ENCODE measurements at regions not wholly inside any gene's neighbourhood (a gene's known extent, or its start where the extent isn't known, plus 50 kb on each side); places are given as distances from the start of the nearest gene placed in this dataset.
"Not testable (repeated sequence)": the region's sequence is repeated elsewhere in the genome, so short reads cannot be mapped to it uniquely, and the experiment has no call there.

GRCh38 chr12:34236073-34236472 is 213.8 kb downstream of the ALG10 start:
- ChIA-PET POLR2A (no interaction called here), CTCF (no interaction called here)
- H3K36me3 ChIP-seq (ENCODE audit: insufficient read depth, low read length), result no peaks in the 10 kb centered on the region
- Mint-ChIP-seq H3K4me3 (no peak overlapping the region), H3K4me1 (no peaks in the 10 kb centered on the region), H3K27me3 (peaks cover 0 to 3% of the 10 kb centered on the region in 2 donors), H3K27ac (no peak overlapping the region), H3K9me3 (no peaks in the 10 kb centered on the region), H3K36me3 (no peaks in the 10 kb centered on the region)
- H3K4me3 ChIP-seq (ENCODE audit: low read length), result no peak overlapping the region
- H3K4me1 ChIP-seq (ENCODE audit: insufficient read depth, low read length), result no peaks in the 10 kb centered on the region
- H3K27ac ChIP-seq (ENCODE audit: low read depth, low read length), result no peak overlapping the region
- no peaks in the 10 kb centered on the region for H3K9me3 ChIP-seq (ENCODE audit: low read length)
- no peak for DNase-seq
- no peaks in the 10 kb centered on the region for H3K27me3 ChIP-seq (ENCODE audit: insufficient read depth, low read length, poor library complexity, severe bottlenecking)

DNA sequence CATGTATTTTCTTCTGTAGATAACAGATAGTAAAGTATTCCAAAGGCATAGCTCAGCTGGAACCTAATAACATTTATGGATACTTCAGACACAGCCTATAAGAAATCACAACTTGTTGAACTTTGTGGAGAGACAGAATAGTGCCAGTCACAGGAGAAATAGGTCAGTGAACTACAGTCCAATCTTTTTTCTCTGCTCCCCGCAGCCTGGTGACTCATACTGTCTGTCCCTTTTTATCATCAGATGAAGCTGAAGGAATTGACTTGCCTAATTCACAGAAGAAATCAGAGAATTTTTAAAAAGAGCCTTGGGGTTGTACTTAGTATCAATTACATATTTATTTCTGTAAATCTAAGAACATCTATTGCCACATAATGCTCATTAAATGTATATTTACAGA is 222.3 kb downstream of the ALG10 start:
- Histone ChIP-seq H3K36me3 (ENCODE audit: insufficient read depth, low read length) (no peaks in the 10 kb centered on the region), H3K9me3 (ENCODE audit: low read length) (no peaks in the 10 kb centered on the region), H3K27ac (ENCODE audit: low read depth, low read length) (no peak overlapping the region), H3K27me3 (ENCODE audit: insufficient read depth, low read length, poor library complexity, severe bottlenecking) (no peaks in the 10 kb centered on the region), H3K4me3 (ENCODE audit: low read length) (no peak overlapping the region), H3K4me1 (ENCODE audit: insufficient read depth, low read length) (no peaks in the 10 kb centered on the region)
- Mint-ChIP-seq H3K27ac (no peak overlapping the region), H3K27me3 (peaks cover 0 to 3% of the 10 kb centered on the region in 2 donors), H3K9me3 (no peaks in the 10 kb centered on the region), H3K4me3 (no peak overlapping the region), H3K36me3 (no peaks in the 10 kb centered on the region), H3K4me1 (no peaks in the 10 kb centered on the region)
- ChIA-PET CTCF (no interaction called here), POLR2A (no interaction called here)
- no peak for DNase-seq

- H3K27ac ChIP-seq (ENCODE audit: low read depth, low read length), result no peak overlapping the region
- no peak overlapping the region for H3K4me3 ChIP-seq (ENCODE audit: low read length)
- no peak for DNase-seq
- Mint-ChIP-seq H3K9me3 (no peaks in the 10 kb centered on the region), H3K4me1 (no peaks in the 10 kb centered on the region), H3K27me3 (peaks cover 0 to 1% of the 10 kb centered on the region in 2 donors), H3K4me3 (no peak overlapping the region), H3K27ac (no peak overlapping the region), H3K36me3 (no peaks in the 10 kb centered on the region)
- H3K27me3 ChIP-seq (ENCODE audit: insufficient read depth, low read length, poor library complexity, severe bottlenecking), result no peaks in the 10 kb centered on the region
- H3K9me3 ChIP-seq (ENCODE audit: low read length), result no peaks in the 10 kb centered on the region
- H3K36me3 ChIP-seq (ENCODE audit: insufficient read depth, low read length), result no peaks in the 10 kb centered on the region
- ChIA-PET CTCF (no interaction called here), POLR2A (no interaction called here)
- no peaks in the 10 kb centered on the region for H3K4me1 ChIP-seq (ENCODE audit: insufficient read depth, low read length)
Measured at GRCh38 chr12:34249271-34249670, 227.0 kb downstream of the ALG10 start.

- DNase-seq; H3K36me3 Mint-ChIP-seq; H3K4me1 Mint-ChIP-seq; H3K9me3 Mint-ChIP-seq; H3K27me3 ChIP-seq (ENCODE audit: insufficient read depth, low read length, poor library complexity, severe bottlenecking); H3K36me3 ChIP-seq (ENCODE audit: insufficient read depth, low read length); H3K4me3 Mint-ChIP-seq; CTCF ChIA-PET; H3K9me3 ChIP-seq (ENCODE audit: low read length); H3K27me3 Mint-ChIP-seq; H3K4me3 ChIP-seq (ENCODE audit: low read length); POLR2A ChIA-PET; H3K27ac Mint-ChIP-seq; H3K4me1 ChIP-seq (ENCODE audit: insufficient read depth, low read length); H3K27ac ChIP-seq (ENCODE audit: low read depth, low read length): not testable (repeated sequence)
Measured at GRCh38 chr12:34251879-34252278, 229.6 kb downstream of the ALG10 start.

GRCh38 chr12:34253674-34254073 is 231.4 kb downstream of the ALG10 start:
- ChIA-PET POLR2A (no interaction called here), CTCF (no interaction called here)
- H3K4me1 Mint-ChIP-seq, result no peaks in the 10 kb centered on the region
- H3K27ac ChIP-seq (ENCODE audit: low read depth, low read length), result no peak overlapping the region
- H3K4me3 Mint-ChIP-seq, result no peak overlapping the region
- no peaks in the 10 kb centered on the region for H3K4me1 ChIP-seq (ENCODE audit: insufficient read depth, low read length)
- H3K27me3 ChIP-seq (ENCODE audit: insufficient read depth, low read length, poor library complexity, severe bottlenecking), result no peaks in the 10 kb centered on the region
- no peaks in the 10 kb centered on the region for H3K36me3 Mint-ChIP-seq
- H3K27ac Mint-ChIP-seq, result no peak overlapping the region
- H3K9me3 Mint-ChIP-seq, result no peaks in the 10 kb centered on the region
- no peaks in the 10 kb centered on the region for H3K27me3 Mint-ChIP-seq
- H3K9me3 ChIP-seq (ENCODE audit: low read length), result no peaks in the 10 kb centered on the region
- H3K4me3 ChIP-seq (ENCODE audit: low read length), result no peak overlapping the region
- H3K36me3 ChIP-seq (ENCODE audit: insufficient read depth, low read length), result no peaks in the 10 kb centered on the region
- no peak for DNase-seq

DNA sequence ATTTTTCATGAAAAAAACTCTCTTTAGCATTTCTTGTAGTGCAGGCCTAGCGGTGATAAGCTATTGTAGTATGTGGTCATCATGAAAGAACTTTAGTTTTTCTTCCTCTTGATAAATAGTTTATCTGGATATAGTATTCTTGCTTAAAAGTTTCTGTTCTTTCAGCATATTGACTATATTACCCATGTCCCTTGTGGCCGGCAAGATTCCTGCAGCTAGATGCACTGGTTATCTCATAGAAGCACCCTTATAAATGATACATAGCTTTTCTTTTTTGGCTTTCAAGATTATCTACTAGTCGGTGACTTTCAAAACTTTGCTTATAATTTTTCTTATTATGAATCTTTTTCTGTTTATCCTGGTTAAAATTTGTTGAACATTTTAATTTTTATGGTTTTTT is 234.8 kb downstream of the ALG10 start:
- H3K27ac ChIP-seq (ENCODE audit: low read depth, low read length), result no peak overlapping the region
- no peak overlapping the region for H3K4me3 ChIP-seq (ENCODE audit: low read length)
- no peaks in the 10 kb centered on the region for H3K36me3 ChIP-seq (ENCODE audit: insufficient read depth, low read length)
- no peaks in the 10 kb centered on the region for H3K9me3 ChIP-seq (ENCODE audit: low read length)
- H3K27me3 Mint-ChIP-seq, result peaks cover 0 to 7% of the 10 kb centered on the region in 2 donors
- no peak overlapping the region for H3K4me3 Mint-ChIP-seq
- no peaks in the 10 kb centered on the region for H3K4me1 Mint-ChIP-seq
- CTCF ChIA-PET, result no interaction called here
- no peaks in the 10 kb centered on the region for H3K36me3 Mint-ChIP-seq
- no peaks in the 10 kb centered on the region for H3K4me1 ChIP-seq (ENCODE audit: insufficient read depth, low read length)
- POLR2A ChIA-PET, result no interaction called here
- peaks cover 0 to 2% (median 0%) of the 10 kb centered on the region in 5 donors for H3K9me3 Mint-ChIP-seq
- H3K27me3 ChIP-seq (ENCODE audit: insufficient read depth, low read length, poor library complexity, severe bottlenecking), result no peaks in the 10 kb centered on the region
- H3K27ac Mint-ChIP-seq, result no peak overlapping the region
- no peak for DNase-seq

DNA sequence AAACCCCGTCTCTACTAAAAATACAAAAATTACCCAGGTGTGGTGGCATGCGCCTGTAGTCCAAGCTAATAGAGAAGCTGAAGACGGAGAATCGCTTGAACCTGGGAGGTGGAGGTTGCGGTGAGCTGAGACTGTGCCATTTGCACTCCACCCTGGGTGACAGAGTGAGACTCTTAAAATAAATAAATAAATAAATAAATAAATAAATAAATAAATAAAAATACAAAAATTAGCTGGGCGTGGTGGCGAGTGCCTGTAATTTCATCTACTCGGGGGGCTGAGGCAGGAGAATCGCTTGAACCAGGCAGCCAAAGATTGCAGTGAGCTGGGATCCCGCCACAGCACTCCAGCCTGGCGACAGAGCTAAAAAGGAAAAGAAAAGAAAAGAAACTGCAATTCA is 239.8 kb downstream of the ALG10 start:
- H3K4me3 ChIP-seq (ENCODE audit: low read length); H3K27me3 ChIP-seq (ENCODE audit: insufficient read depth, low read length, poor library complexity, severe bottlenecking); H3K4me1 ChIP-seq (ENCODE audit: insufficient read depth, low read length); H3K36me3 ChIP-seq (ENCODE audit: insufficient read depth, low read length); H3K4me3 Mint-ChIP-seq; H3K4me1 Mint-ChIP-seq; CTCF ChIA-PET; H3K27me3 Mint-ChIP-seq; POLR2A ChIA-PET; H3K36me3 Mint-ChIP-seq; H3K27ac ChIP-seq (ENCODE audit: low read depth, low read length); H3K9me3 ChIP-seq (ENCODE audit: low read length); DNase-seq; H3K27ac Mint-ChIP-seq; H3K9me3 Mint-ChIP-seq: not testable (repeated sequence)

DNA sequence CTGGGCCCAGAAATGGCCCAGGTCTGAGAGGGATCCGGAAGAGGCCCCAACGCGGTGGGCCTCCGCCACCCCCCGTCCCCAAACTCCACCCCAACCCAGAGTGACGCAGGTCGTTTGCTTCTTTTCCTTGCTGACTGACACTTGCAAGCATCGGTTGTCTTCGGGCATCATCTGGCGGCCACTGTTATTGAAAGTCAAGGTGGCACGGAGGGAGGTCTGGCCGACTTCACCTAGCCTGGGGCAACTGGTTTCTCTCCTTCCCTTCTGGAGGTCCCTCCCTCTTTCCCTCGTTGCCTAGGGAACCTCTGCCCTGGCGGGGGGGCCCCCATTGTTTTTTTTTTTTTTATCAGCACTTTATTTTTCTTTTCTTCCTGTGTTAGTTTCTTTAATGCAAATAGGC is 241.8 kb downstream of the ALG10 start:
- POLR2A ChIA-PET, result no interaction called here
- H3K4me3 ChIP-seq (ENCODE audit: low read length), result no peak overlapping the region
- peaks cover 0 to 8% (median 2%) of the 10 kb centered on the region in 5 donors for H3K9me3 Mint-ChIP-seq
- H3K4me1 Mint-ChIP-seq, result no peaks in the 10 kb centered on the region
- H3K4me3 Mint-ChIP-seq, result peak overlapping the region in 1 of 7 donors; percentile 57
- no peaks in the 10 kb centered on the region for H3K4me1 ChIP-seq (ENCODE audit: insufficient read depth, low read length)
- CTCF ChIA-PET, result no interaction called here
- DNase-seq, result no peak
- H3K27me3 ChIP-seq (ENCODE audit: insufficient read depth, low read length, poor library complexity, severe bottlenecking), result no peaks in the 10 kb centered on the region
- H3K36me3 Mint-ChIP-seq, result no peaks in the 10 kb centered on the region
- peaks cover 7 to 10% of the 10 kb centered on the region in 2 donors for H3K27me3 Mint-ChIP-seq
- no peak overlapping the region for H3K27ac ChIP-seq (ENCODE audit: low read depth, low read length)
- H3K9me3 ChIP-seq (ENCODE audit: low read length), result no peaks in the 10 kb centered on the region
- H3K36me3 ChIP-seq (ENCODE audit: insufficient read depth, low read length), result no peaks in the 10 kb centered on the region
- no peak overlapping the region for H3K27ac Mint-ChIP-seq

DNA sequence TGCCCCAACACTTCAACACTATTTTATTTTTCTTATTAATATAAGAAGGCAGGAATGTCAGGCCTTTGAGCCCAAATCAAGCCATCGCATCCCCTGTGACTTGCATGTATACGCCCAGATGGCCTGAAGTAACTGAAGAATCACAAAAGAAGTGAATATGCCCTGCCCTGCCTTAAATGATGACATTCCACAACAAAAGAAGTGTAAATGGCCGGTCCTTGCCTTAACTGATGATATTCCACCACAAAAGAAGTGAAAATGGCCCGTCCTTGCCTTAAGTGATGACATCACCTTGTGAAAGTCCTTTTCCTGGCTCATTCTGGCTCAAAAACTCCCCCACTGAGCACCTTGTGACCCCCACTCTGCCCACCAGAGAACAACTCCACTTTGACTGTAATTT is 251.4 kb downstream of the ALG10 start:
- H3K4me3 Mint-ChIP-seq, H3K27ac Mint-ChIP-seq: not testable (repeated sequence)

More for the DNA sequence above, 251.4 kb downstream of the ALG10 start:
- H3K9me3 Mint-ChIP-seq; H3K4me3 ChIP-seq (ENCODE audit: low read length); H3K36me3 Mint-ChIP-seq; H3K27me3 Mint-ChIP-seq; H3K36me3 ChIP-seq (ENCODE audit: insufficient read depth, low read length); H3K9me3 ChIP-seq (ENCODE audit: low read length); H3K27ac ChIP-seq (ENCODE audit: low read depth, low read length); H3K27me3 ChIP-seq (ENCODE audit: insufficient read depth, low read length, poor library complexity, severe bottlenecking); POLR2A ChIA-PET; DNase-seq; CTCF ChIA-PET; H3K4me1 ChIP-seq (ENCODE audit: insufficient read depth, low read length); H3K4me1 Mint-ChIP-seq: not testable (repeated sequence)

Measured in CD8-positive, alpha-beta memory T cell (primary cell).